GM18873 (cell line): ENCODE measurements at regions not wholly inside any gene's neighbourhood (a gene's known extent, or its start where the extent isn't known, plus 50 kb on each side); places are given as distances from the start of the nearest gene placed in this dataset.
"Not testable (repeated sequence)": the region's sequence is repeated elsewhere in the genome, so short reads cannot be mapped to it uniquely, and the experiment has no call there.

Experiments used
- ATAC-seq: cut with Tn5 transposase; IDR thresholded peaks from one replicate; pipeline ENCODE4 v1.9.1; 2021; ENCODE audit warnings: mild to moderate bottlenecking, moderate library complexity, moderate number of reproducible peaks; ENCODE audit not compliant: unreplicated experiment, low FRiP score

DNA sequence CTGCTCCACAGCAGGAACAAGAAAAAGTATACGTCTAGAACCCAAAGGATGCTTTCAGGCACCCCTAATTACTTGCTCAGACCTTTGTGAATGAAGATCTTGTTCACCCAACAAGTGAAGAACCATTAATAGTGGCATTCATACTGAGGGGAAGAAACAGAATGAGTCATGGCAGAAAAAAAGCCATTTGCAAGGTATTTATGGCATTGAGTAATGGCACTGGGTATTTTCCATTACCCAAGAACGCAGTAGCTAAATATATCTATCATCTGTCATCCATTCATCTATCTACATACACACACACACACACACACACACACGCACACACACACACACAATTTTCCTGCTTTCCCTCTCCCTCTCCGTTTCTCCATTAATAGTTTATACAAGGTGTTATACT, 56.4 kb upstream of the XIRP2 start:
- no peak for ATAC-seq

GRCh38 chr2:166825914-166826313, 62.4 kb upstream of the XIRP2 start:
- no peak for ATAC-seq

- no peak for ATAC-seq
These were observed 73.9 kb upstream of the XIRP2 start for GRCh38 chr2:166814335-166814734.

DNA sequence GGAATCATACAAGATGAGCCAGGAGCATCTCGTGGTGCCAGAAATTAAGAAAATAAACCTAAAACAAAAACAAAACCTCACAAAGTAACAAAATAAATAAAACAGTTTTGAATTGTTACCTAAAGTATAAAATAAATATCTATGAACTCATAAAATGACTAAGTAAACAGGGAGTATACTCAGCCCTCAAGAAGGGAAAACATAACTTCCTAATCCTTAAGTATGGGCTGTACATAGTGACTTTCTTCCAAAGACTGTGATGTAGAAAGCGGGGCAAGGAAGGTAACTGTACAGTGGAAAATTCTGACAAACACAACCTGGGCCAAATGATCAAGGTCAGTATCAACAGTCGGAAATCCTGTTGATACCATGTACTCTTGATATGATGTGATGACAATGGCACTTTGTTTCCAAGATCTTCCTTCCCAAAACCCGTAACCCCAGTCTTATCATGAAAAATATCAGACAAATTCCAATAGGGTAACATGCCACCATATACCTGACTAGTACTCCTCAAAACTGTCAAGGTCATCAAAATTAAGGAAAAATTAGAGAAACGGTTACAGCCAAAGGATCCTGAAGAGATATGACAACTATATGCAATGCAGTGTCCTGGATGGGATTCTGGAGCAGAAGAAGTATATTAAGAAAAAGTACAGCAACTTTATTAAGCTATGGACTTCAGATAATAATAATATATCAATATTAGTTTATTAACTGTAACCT, 76.0 kb upstream of the XIRP2 start:
- no peak for ATAC-seq

GRCh38 chr2:166805753-166806152, 82.5 kb upstream of the XIRP2 start:
- no peak for ATAC-seq

GRCh38 chr2:166803373-166804000, 84.8 kb upstream of the XIRP2 start:
- ATAC-seq = no peak

DNA sequence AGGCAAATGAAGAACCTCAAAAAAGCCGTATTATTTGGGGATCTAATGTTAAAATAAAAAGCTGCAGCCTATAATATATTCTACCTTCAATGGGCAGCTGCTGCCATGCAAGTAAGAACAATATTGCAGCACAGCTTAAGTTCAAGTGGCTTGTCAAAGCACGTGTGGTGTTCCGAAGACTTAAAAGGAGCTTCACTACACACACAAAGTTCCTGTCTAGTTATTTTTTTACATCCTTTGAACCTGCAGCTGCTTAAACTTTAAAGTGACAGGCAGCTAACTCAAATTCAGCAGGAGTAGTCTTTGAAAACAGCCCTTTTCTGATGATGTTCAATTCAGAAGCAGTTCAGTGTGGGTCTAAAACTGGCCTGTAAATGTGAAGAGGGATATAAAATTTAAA, 85.8 kb upstream of the XIRP2 start:
- no peak for ATAC-seq

GRCh38 chr2:166792808-166793207, 95.5 kb upstream of the XIRP2 start:
- no peak for ATAC-seq

DNA sequence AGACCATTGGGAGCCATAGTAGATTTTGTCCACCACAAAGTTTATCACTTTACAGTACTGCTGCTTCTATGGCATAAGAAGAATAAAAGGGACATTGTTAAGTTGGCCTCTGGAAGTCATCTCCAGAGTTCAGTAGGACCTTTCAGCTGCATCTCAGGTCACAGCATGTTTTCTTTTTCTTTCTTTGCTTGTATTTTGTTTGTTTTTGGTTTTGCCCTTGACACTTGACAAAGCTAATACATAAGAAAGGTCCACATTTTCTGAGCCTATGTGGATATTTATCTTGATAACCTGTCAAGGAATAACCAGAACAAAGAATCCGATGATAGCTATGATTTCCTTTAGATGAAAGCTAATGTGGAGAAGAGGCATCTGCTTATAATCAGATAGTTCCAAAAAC, 101.6 kb upstream of the XIRP2 start:
- no peak for ATAC-seq

DNA sequence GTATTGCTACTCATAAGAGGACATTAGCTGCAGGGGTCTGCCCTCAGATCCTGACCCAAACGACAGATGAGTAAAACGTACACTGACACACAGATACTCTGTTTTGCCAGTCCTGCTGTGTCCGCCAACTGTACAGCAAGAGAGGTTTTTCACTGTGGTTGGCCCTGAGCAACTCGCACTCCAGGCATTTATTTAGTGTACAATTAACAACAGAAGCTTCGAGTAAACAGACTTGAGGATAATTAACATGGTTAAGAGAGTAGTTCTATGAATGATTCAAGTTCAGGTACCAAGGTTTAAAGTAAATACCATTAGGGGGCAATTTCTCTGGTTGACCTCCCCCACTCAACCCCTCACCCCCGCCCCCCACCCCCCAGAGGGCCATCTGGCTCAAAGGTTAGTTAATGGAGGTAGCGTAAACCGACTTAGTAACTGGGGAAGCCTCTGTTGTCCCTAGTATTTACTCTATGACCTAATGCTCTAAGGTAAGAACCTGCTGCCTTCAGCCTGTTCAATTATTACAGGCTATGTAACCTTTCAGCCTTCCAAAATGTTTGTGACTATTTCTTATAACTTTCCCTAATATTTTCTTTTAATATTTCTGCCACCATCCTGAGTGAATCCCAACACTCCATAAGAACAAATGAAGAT, 103.9 kb upstream of the XIRP2 start:
- no peak for ATAC-seq

DNA sequence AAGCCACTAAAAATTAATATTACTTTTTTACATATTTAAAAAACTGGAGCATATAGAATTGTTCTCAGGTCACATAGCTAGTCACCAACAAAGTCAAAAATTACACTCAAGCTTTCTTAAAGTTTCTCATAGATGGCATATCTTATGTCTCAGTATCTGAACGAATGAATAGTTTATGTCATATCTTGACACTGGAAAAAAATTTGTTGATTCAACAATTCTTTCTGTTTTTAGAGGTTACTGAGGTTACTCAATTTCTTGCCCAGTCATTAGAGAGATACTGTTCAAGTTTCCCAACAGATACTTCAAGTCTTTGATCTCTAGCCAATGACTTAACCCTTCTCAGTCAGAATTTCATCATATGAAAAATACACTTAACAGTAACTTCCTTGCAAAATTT, 113.1 kb upstream of the XIRP2 start:
- ATAC-seq = no peak

DNA sequence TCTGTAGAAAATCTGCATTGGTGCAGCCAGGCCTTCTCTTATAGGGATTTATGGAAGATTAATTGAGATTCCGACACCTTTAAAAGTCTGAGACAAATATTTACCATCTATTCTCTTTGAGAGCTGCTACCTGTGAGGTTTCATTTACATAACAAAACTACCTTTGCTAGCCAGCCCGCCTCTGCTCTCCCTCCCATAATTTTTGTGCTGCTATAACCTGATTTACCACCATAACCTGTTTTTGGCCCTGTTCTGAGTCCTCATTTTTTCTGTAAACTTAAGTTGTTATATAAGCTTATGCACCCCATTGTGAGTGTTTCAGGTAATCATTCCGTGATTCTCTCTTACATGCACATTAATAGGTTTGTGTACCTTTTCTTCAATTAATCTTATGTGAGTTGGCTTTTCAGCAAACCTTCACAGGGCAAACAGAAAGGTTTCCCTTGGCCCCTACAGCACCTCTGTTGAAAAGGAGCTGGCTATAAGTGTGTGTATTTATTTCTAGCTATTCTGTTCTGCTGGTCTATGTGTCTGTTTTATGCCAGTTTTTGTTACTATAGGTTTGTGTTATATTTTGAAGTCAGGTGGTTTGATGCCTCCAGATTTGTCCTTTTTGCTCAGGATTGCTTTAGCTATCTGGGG, 114.9 kb upstream of the XIRP2 start:
- no peak for ATAC-seq

DNA sequence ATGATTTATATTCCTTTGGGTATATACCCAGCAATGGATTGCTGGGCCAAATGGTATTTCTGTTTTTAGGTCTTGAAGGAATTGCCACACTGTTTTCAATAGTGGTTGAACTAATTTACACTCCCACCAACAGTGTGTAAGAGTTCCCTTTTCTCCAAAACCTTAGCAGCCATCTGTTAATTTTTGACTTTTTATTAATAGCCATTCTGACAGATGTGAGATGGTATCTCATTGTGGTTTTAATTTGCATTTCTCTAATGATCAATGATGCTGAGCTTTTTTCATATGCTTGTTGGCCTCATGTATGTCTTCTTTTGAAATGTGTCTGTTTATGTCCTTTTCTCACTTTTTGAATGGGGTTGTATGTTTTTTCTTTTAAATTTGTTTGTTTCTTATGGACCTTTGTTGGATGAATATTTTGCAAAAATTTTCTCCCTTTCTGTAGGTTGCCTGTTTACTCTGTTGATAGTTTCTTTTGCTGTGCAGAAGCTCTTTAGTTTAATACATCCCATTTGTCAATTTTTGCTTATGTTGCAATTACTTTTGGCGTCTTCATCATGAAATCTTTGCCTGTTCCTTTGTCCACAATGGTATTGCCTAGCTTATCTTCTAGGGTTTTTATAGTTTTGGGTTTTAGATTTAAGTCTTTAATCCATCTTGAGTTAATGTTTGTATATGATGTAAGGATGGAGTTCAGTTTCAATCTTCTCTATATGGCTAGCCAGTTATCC, 119.7 kb upstream of the XIRP2 start:
- ATAC-seq = no peak

DNA sequence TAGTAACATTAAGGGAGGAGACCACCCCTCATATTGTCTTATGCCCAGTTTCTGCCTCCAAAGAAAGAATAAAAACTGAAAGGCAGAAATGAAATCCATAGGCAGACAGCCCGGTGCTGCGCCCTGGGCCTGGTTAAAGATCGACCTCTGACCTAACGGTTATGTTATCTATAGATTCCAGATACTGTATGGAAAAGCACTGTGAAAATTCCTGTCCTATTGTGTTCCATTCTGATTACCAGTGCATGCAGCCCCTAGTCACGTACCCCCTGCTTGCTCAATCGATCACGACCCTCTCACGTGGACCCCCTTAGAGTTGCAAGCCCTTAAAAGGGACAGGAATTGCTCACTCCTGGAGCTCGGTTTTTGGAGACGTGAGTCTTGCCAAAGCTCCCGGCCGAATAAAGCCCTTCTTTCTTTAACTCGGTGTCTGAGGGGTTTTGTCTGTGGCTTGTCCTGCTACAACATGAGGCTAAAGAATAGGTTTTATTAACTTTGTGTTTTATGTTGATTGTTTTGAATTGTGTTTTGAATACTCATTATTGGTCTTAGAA, 121.4 kb upstream of the XIRP2 start:
- ATAC-seq = not testable (repeated sequence)

GRCh38 chr2:166766220-166766619, 122.1 kb upstream of the XIRP2 start:
- no peak for ATAC-seq

DNA sequence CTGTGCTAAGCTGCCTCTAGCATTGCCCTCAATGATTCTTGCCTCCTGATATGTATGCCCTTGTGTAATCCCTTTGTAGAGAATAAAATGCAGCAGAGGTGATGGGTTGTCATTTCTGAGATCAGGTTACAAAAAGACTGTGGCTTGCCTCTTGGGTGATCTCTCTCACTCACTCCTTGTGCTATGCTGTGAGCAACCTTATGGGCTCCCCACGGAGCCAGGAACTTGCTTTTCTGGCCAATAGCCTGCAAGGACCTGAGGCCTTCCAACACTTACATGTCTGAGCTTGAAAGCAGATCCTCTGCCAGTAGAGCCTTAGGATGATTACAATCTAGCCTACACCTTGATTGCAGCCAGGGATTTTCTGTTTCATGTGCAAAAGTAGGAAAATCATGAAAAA, 123.1 kb upstream of the XIRP2 start:
- no peak for ATAC-seq

- ATAC-seq = no peak
These were observed 123.6 kb upstream of the XIRP2 start for GRCh38 chr2:166764702-166765101.

DNA sequence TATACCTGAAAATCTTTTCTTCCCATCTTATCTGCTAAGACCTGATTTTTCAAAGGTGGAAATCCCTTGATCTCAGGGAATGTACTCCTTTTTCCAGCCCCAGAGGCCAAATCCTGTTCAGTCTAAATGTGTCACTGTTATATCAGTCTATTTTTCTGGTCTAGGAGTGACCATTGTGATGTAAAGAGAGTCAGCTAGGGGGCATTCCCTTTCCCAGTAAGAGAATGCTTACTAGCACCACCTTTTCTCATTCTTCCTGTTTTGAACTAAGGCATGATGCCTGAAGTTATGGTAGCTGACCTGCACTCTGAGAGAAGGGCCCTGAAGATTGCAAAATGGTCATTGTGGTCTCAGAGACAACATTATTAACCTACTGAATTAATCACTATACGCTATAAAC, 124.1 kb upstream of the XIRP2 start:
- no peak for ATAC-seq

- no peak for ATAC-seq
These were observed 125.5 kb upstream of the XIRP2 start for GRCh38 chr2:166762746-166763145.

DNA sequence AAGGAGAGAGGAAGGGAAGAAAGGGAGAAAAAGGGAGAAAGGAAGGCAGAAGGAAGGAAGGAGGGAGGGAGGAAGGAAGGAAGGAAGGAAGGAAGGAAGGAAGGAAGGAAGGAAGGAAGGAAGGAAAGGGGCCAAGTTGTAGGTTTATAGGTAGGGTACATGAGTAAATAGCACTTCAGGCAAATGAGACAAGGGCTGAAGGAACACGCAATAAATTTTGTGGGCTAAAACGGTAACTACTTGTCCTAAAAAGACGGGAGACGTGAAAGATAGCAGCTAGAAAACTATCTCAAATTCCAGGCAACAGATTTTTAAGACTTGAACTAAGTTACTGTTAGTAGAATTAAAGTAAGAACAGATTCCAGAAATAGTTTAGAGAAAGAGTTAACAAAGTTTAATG, 129.3 kb upstream of the XIRP2 start:
- no peak for ATAC-seq
